ENCODE measurements at regions not wholly inside any gene's neighbourhood (a gene's known extent, or its start where the extent isn't known, plus 50 kb on each side); places are given as distances from the start of the nearest gene placed in this dataset.

GRCh38 chr15:95860406-95860805, 470.1 kb upstream of the NR2F2 start:
- DNase-seq: no peak

GRCh38 chr15:95864467-95864886, 466.0 kb upstream of the NR2F2 start:
- no peak for DNase-seq

- DNase-seq: no peak
Measured at GRCh38 chr15:95865330-95865739, 465.2 kb upstream of the NR2F2 start.

GRCh38 chr15:95866711-95867440, 463.6 kb upstream of the NR2F2 start:
- DNase-seq: no peak

GRCh38 chr15:95868450-95868849, 462.1 kb upstream of the NR2F2 start:
- no peak for DNase-seq

- DNase-seq: no peak
Measured at GRCh38 chr15:95868970-95869369, 461.5 kb upstream of the NR2F2 start.

GRCh38 chr15:95869920-95870319, 460.6 kb upstream of the NR2F2 start:
- DNase-seq: no peak

GRCh38 chr15:95872366-95872771, 458.1 kb upstream of the NR2F2 start:
- no peak for DNase-seq

GRCh38 chr15:95874637-95875036, 455.9 kb upstream of the NR2F2 start:
- DNase-seq: no peak

- no peak for DNase-seq
Measured at GRCh38 chr15:95875121-95875643, 455.3 kb upstream of the NR2F2 start.

GRCh38 chr15:95880031-95880570, 450.4 kb upstream of the NR2F2 start:
- DNase-seq: no peak

GRCh38 chr15:95880630-95881029, 449.9 kb upstream of the NR2F2 start:
- no peak for DNase-seq

GRCh38 chr15:95883064-95883463, 447.4 kb upstream of the NR2F2 start:
- no peak for DNase-seq

- DNase-seq: no peak
Measured at GRCh38 chr15:95884276-95884675, 446.2 kb upstream of the NR2F2 start.

- no peak for DNase-seq
Measured at GRCh38 chr15:95887666-95888390, 442.7 kb upstream of the NR2F2 start.

GRCh38 chr15:95888762-95889161, 441.7 kb upstream of the NR2F2 start:
- no peak for DNase-seq

- DNase-seq: no peak
Measured at GRCh38 chr15:95894407-95894956, 436.0 kb upstream of the NR2F2 start.

- DNase-seq: no peak
Measured at GRCh38 chr15:95895508-95895907, 435.0 kb upstream of the NR2F2 start.

- DNase-seq: no peak
Measured at GRCh38 chr15:95897651-95898050, 432.8 kb upstream of the NR2F2 start.

- no peak for DNase-seq
Measured at GRCh38 chr15:95898761-95899160, 431.7 kb upstream of the NR2F2 start.

- no peak for DNase-seq
Measured at GRCh38 chr15:95901271-95901670, 429.2 kb upstream of the NR2F2 start.

GRCh38 chr15:95902606-95903005, 427.9 kb upstream of the NR2F2 start:
- no peak for DNase-seq

- DNase-seq: no peak
Measured at GRCh38 chr15:95903352-95903751, 427.1 kb upstream of the NR2F2 start.

Data from NCI-H146 (cell line).